ENCODE measurements at regions not wholly inside any gene's neighbourhood (a gene's known extent, or its start where the extent isn't known, plus 50 kb on each side); places are given as distances from the start of the nearest gene placed in this dataset.

GRCh38 chr12:18160901-18161300, 70.9 kb upstream of the RERGL start:
- Histone ChIP-seq H3K9ac (ENCODE audit: extremely low read depth, insufficient read length, low read length) (no peak overlapping the region), H3K4me1 (ENCODE audit: insufficient read depth, low read length) (no peaks in the 10 kb centered on the region), H2BK120ac (ENCODE audit: low read depth, low read length, poor library complexity, severe bottlenecking) (no peak overlapping the region), H4K91ac (ENCODE audit: insufficient read length, low read depth, low read length) (no peak overlapping the region), H3K4me2 (ENCODE audit: insufficient read depth, insufficient read length, low read length) (no peak overlapping the region), H2BK15ac (ENCODE audit: low read depth, low read length) (no peak overlapping the region), H3K14ac (ENCODE audit: insufficient read depth, low read length) (no peak overlapping the region), H3K18ac (ENCODE audit: insufficient read length, low read depth, low read length) (no peak overlapping the region), H2BK12ac (ENCODE audit: insufficient read length, low read depth, low read length) (no peak overlapping the region), H3T11ph (ENCODE audit: low read length) (no peak overlapping the region), H4K5ac (ENCODE audit: insufficient read length, low read depth, low read length) (no peak overlapping the region), H3K4ac (ENCODE audit: low read depth, low read length) (no peak overlapping the region), H3K79me1 (ENCODE audit: insufficient read depth, low read depth, low read length, poor library complexity, severe bottlenecking) (no peaks in the 10 kb centered on the region), H2BK20ac (ENCODE audit: low read depth, low read length, poor library complexity, severe bottlenecking) (no peak overlapping the region), H3K23me2 (ENCODE audit: insufficient read length, low read depth, low read length, poor library complexity, severe bottlenecking) (no peaks in the 10 kb centered on the region), H3K79me2 (ENCODE audit: insufficient read depth, low read length) (no peaks in the 10 kb centered on the region), H3K27ac (ENCODE audit: insufficient read length, low read depth, low read length) (no peak overlapping the region), H2AFZ (ENCODE audit: low read length) (no peak overlapping the region), H3K27me3 (ENCODE audit: insufficient read depth, low read length) (no peaks in the 10 kb centered on the region), H2AK5ac (ENCODE audit: insufficient read length, low read length) (no peak overlapping the region), H3K56ac (ENCODE audit: insufficient read length, low read depth, low read length) (no peak overlapping the region), H4K20me1 (ENCODE audit: control insufficient read depth, insufficient read depth, insufficient read length) (no peaks in the 10 kb centered on the region), H2BK5ac (ENCODE audit: insufficient read length, low read length) (no peak overlapping the region), H4K8ac (replicated peaks; ENCODE audit: insufficient read length, low read depth, low read length) (no peak overlapping the region), H3K9me3 (ENCODE audit: control insufficient read depth, low read depth, low read length) (no peaks in the 10 kb centered on the region), H3K23ac (ENCODE audit: insufficient read length, low read depth, low read length) (no peak overlapping the region)
- DNase-seq, result no peak
- no peaks in the 10 kb centered on the region for H3K4me1 Mint-ChIP-seq
- TF ChIP-seq CTCF (conservative IDR thresholded peaks at IDR 0.05), result no peak
- H3K27me3 Mint-ChIP-seq (ENCODE audit: low read depth), result no peaks in the 10 kb centered on the region
- peaks cover 10 to 23% (median 12%) of the 10 kb centered on the region in 3 experiments for H3K36me3 Mint-ChIP-seq (ENCODE audit: insufficient read depth in 1 of 3, low read depth in 3 of 3)
- H3K4me3 Mint-ChIP-seq, result no peak overlapping the region
- no peak overlapping the region for H3K27ac Mint-ChIP-seq
- no CpG with 5 or more reads among the region's 1 CpG for WGBS (ENCODE audit: extremely low coverage, insufficient read length, low lambda C conversion rate)
- peaks cover 16 to 29% of the 10 kb centered on the region in 2 experiments for H3K9me3 Mint-ChIP-seq

Data from H9 (cell line).